NCI-H1105 treated with DMSO at 0.1 percent for 48 hours (cell line): ENCODE measurements at regions not wholly inside any gene's neighbourhood (a gene's known extent, or its start where the extent isn't known, plus 50 kb on each side); places are given as distances from the start of the nearest gene placed in this dataset.
"Not testable (repeated sequence)": the region's sequence is repeated elsewhere in the genome, so short reads cannot be mapped to it uniquely, and the experiment has no call there.

Source experiments
- DNase-seq: peaks from one replicate; lab custom pipeline; 2025; lab: John Stamatoyannopoulos, UW

DNA sequence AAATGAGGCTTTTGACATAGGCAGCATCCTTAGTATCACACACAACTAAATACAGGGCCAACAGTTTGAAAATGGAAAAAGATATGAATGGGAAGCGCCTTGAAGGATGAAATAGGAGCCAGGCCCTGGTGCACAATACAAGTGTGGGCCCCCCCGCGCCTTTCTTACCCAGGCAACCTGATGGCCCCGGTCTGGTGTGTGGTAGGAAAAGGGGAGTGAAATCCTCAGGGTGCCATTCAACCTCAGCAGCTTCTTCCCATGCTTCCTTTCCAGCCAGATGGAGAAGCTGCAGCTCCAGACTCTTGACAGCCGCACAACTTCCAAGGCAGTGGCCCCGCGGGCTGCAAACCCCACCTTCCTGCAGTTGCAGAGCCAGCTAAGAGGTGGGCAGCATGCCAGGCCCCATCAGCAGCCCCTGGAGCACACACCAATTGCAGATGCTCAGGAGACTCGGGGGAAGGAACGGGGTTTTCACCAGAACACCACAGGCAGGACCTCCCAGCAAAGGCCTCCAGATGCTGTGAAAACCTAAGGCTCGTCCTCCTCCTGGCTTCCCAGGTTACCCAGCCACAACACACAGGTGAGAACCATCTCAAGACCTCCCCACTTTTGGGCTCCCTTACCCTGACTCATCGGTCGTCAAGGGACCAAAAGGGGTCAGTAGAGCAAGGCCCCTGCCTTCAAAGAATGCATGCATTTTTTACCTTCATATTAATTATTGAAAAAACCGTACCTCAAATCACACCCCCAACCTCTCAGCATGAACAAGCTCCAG is 101.6 kb downstream of the CPN2 start:
- DNase-seq = peak; percentile 70

- peak; percentile 61 for DNase-seq
These were observed 100.8 kb downstream of the CPN2 start for GRCh38 chr3:194250098-194251002.

GRCh38 chr3:194251007-194251406 is 100.1 kb downstream of the CPN2 start:
- DNase-seq = no peak

DNA sequence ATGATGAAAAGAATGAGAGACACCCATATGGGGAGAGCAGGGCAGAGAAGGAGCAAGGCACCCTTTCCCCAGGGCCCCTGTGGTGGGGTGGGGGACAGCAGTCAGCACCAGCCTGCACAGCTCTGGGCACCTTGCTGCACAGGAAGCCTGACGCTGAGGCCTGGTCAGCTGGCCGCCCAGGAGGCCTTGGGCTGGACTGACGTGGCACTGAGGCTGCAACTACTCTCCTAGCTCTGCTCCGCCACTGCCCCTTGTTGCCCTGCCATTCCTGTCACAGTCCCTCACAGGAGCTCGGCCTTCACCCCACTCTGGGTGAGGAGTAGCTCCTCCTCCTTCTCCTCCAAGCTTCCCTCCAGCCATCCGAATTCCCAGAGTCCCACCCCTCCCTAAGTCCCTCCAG is 99.7 kb downstream of the CPN2 start:
- DNase-seq = no peak

GRCh38 chr3:194251891-194252560 is 99.1 kb downstream of the CPN2 start:
- no peak for DNase-seq

GRCh38 chr3:194253270-194253669 is 97.9 kb downstream of the CPN2 start:
- DNase-seq = no peak

- DNase-seq = no peak
These were observed 97.1 kb downstream of the CPN2 start for GRCh38 chr3:194254040-194254439.

DNA sequence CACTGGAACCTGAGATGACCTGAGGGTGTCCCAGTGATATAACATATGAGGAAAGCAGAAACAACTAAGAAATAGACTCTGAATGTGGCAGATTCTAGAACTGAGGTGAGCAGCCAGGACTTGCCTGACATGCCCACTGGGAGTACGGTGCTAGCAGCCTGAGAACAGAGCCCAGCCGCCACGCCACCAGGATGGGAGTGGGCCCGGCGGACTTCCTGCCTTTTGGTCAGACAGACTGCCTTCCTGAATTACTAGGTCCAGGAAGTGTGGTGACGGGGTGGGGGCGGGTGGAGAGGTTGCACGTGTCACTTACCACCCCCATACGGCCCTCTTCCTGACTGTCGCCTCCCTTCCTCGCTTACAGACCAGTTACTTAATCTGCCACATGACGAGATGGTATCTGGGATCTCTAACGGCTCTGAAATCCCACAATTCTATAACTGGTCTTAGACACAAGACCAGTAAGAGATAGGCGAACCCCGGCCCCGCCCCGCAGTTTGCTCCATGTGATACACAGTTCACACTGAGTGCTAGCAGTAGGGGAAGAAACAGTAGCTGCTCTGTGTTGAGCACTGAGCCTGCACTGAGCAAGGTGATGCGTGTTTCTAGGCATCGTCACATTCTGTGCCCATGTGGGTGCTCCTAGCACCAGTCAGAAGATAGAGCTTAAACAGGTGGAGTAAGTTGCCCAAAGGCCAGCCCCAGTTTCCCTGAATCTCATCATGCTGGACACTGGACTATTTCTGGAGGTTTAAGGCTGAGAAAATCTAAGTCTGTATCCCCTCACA is 95.7 kb downstream of the CPN2 start:
- no peak for DNase-seq

DNA sequence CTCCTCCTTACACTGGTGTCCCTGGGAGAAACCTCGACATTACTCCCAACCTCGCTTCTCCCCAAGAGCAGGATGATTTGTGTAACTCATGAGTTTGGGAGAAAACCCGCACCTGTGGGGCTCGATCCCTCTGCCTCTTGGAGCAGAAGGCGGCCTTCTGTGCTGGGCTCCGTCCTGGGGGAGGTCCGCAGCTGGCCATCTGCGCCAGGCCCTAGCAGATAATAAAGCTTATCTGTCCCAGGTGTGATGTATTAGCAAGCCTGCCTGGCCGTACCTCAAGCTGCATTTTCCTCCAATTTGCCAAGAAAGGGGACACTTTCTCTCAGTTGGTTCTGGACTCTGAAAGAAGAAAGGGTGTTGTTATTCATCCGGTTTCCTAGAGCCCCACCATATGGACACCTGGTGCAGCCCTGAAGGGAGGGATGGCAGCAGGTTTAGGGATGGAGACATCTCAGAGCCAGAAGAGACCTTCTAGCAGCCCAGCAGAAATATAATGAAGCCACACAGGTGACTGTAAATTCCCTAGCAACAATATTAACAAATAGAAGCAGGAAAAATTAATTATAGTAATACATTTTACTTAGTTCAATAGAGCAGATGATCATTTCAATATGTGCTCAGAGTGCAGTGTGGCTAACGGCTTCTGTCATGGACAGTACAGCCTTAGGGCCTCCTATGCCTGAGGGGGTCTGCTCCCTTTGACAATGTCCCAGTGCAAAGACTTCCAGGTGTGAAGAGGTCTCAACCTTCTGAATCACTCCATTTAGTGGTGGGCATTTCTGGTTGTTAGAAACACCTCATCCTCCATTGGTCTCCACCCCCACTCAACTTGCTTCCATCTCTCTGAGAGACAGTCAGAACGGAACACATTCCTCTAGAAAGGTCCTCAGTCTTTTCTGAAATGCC is 94.8 kb downstream of the CPN2 start:
- no peak for DNase-seq

GRCh38 chr3:194257151-194257621 is 93.9 kb downstream of the CPN2 start:
- DNase-seq = no peak

- DNase-seq = no peak
These were observed 93.0 kb downstream of the CPN2 start for GRCh38 chr3:194257916-194258668.

GRCh38 chr3:194259982-194260766 is 91.0 kb downstream of the CPN2 start:
- no peak for DNase-seq

GRCh38 chr3:194261581-194262063 is 89.5 kb downstream of the CPN2 start:
- DNase-seq = no peak

- DNase-seq = no peak
These were observed 88.8 kb downstream of the CPN2 start for GRCh38 chr3:194262176-194262924.

GRCh38 chr3:194262925-194263305 is 88.2 kb downstream of the CPN2 start:
- no peak for DNase-seq

- not testable (repeated sequence) for DNase-seq
These were observed 86.3 kb downstream of the CPN2 start for GRCh38 chr3:194264631-194265504.

DNA sequence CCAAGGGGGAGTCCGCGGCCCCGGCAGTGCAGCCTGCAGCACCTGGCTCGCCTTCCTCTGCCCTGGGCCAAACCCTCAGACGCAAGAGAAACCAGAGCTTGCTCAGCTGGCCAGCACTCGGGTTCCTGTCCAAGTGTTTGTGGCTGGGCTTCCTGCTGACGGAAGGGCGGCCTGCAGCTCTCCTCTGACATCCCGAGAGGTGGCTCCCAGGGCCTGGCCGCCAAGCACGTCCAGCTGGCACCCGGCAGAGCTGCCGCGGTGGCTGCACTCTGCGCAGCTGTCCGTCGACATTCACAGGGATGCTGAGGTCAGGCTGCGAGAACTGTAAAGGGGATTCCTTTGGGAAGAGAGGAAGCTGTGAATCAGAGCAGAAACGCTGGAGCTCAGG is 85.6 kb downstream of the CPN2 start:
- DNase-seq = no peak
